Lower leg skin (tissue), 3 donors: ENCODE measurements at regions not wholly inside any gene's neighbourhood (a gene's known extent, or its start where the extent isn't known, plus 50 kb on each side); places are given as distances from the start of the nearest gene placed in this dataset.

ENCODE experiments used
- CTCF ChIP-seq, 3 donors: fragments of 450-650 bp; IDR thresholded peaks; one replicate each; pipeline ENCODE4 v1.5.1; 2016; ENCODE audit warnings: antibody characterized with exemption in 3 of 3, mild to moderate bottlenecking in 3 of 3, moderate library complexity in 2 of 3
- POLR2A ChIP-seq, 2 donors: fragments of 450-650 bp; IDR thresholded peaks; one replicate each; pipeline ENCODE4 v1.6.1; 2016 to 2017; ENCODE audit warnings: antibody characterized with exemption in 2 of 2, mild to moderate bottlenecking in 1 of 2, moderate library complexity in 1 of 2

GRCh38 chr14:57058319-57058718 is 210.4 kb downstream of the EXOC5 start:
- no peak for TF ChIP-seq CTCF (IDR thresholded peaks at IDR 0.05)
- no peak for TF ChIP-seq POLR2A (IDR thresholded peaks at IDR 0.05)
